Upper lobe of right lung (tissue), 1 donor: ENCODE measurements at regions not wholly inside any gene's neighbourhood (a gene's known extent, or its start where the extent isn't known, plus 50 kb on each side); places are given as distances from the start of the nearest gene placed in this dataset.

Experiments used
- ATAC-seq: fragments of 200-7000 bp; cut with Tn5 transposase; one replicate; pipeline ENCODE4 v1.9.1; 2020; ENCODE audit warnings: mild to moderate bottlenecking, moderate library complexity
- DNase-seq: peaks from one replicate; pipeline ENCODE4 v3.0.0-alpha.2; 2020
- H3K27ac ChIP-seq: fragments of 200-600 bp; one replicate; pipeline ENCODE4 v1.8.0; 2022
- H3K27me3 ChIP-seq: fragments of 200-600 bp; one replicate; pipeline ENCODE4 v1.8.0; 2022; ENCODE audit warnings: mild to moderate bottlenecking
- H3K36me3 ChIP-seq: fragments of 200-600 bp; one replicate; pipeline ENCODE4 v1.8.0; 2022
- H3K4me1 ChIP-seq: fragments of 200-600 bp; one replicate; pipeline ENCODE4 v1.8.0; 2022
- H3K4me3 ChIP-seq: fragments of 200-600 bp; one replicate; pipeline ENCODE4 v1.8.0; 2022; ENCODE audit warnings: mild to moderate bottlenecking
- H3K9me3 ChIP-seq: fragments of 200-600 bp; one replicate; pipeline ENCODE4 v1.8.0; 2022
- CTCF ChIP-seq: fragments of 200-600 bp; IDR thresholded peaks from one replicate; pipeline ENCODE4 v1.8.0; 2022; ENCODE audit warnings: antibody characterized with exemption
- intact Hi-C: fragments of 100-400 bp; cut with DNase I; formaldehyde crosslinking; loops from one replicate; pipeline ENCODE4 v1.11.0; 2022
- donor health status: DM: no; HTN: yes; CAD: no; lungs with severe emphysema.

- no peaks in the 10 kb centered on the region for H3K4me1 ChIP-seq
- H3K4me3 ChIP-seq: no peak overlapping the region
- no peak for DNase-seq
- H3K27ac ChIP-seq: no peak overlapping the region
- no peaks in the 10 kb centered on the region for H3K9me3 ChIP-seq
- H3K27me3 ChIP-seq: no peaks in the 10 kb centered on the region
- no peaks in the 10 kb centered on the region for H3K36me3 ChIP-seq
- TF ChIP-seq CTCF: no peak
- intact Hi-C loops: no loop called here
- ATAC-seq: no peak
Observed at GRCh38 chr6:128631031-128631430, 110.6 kb upstream of the PTPRK start.

- no peak overlapping the region for H3K27ac ChIP-seq
- DNase-seq: no peak
- intact Hi-C loops: no loop called here
- no peak for ATAC-seq
- H3K4me3 ChIP-seq: no peak overlapping the region
- H3K36me3 ChIP-seq: no peaks in the 10 kb centered on the region
- no peaks in the 10 kb centered on the region for H3K4me1 ChIP-seq
- no peaks in the 10 kb centered on the region for H3K9me3 ChIP-seq
- no peak for TF ChIP-seq CTCF
- no peaks in the 10 kb centered on the region for H3K27me3 ChIP-seq
Observed at GRCh38 chr6:128630213-128630612, 109.8 kb upstream of the PTPRK start.

GRCh38 chr6:128617285-128617684 is 96.9 kb upstream of the PTPRK start:
- no peak for TF ChIP-seq CTCF
- Histone ChIP-seq H3K4me1 (no peaks in the 10 kb centered on the region), H3K27me3 (no peaks in the 10 kb centered on the region), H3K9me3 (no peaks in the 10 kb centered on the region), H3K27ac (no peak overlapping the region), H3K36me3 (no peaks in the 10 kb centered on the region), H3K4me3 (no peak overlapping the region)
- DNase-seq (no peak), ATAC-seq (no peak)
- intact Hi-C loops: no loop called here

GRCh38 chr6:128616342-128616741 is 95.9 kb upstream of the PTPRK start:
- DNase-seq: no peak

GRCh38 chr6:128606611-128607010 is 86.2 kb upstream of the PTPRK start:
- H3K4me3 ChIP-seq: no peak overlapping the region
- H3K9me3 ChIP-seq: no peaks in the 10 kb centered on the region
- H3K27me3 ChIP-seq: no peaks in the 10 kb centered on the region
- ATAC-seq: no peak
- no peaks in the 10 kb centered on the region for H3K4me1 ChIP-seq
- no peaks in the 10 kb centered on the region for H3K36me3 ChIP-seq
- no peak overlapping the region for H3K27ac ChIP-seq
- TF ChIP-seq CTCF: no peak
- no peak for DNase-seq
- intact Hi-C loops: no loop called here

More at GRCh38 chr6:128616342-128616741, 95.9 kb upstream of the PTPRK start:
- intact Hi-C loops: no loop called here
- Histone ChIP-seq H3K36me3 (no peaks in the 10 kb centered on the region), H3K27ac (no peak overlapping the region), H3K4me1 (no peaks in the 10 kb centered on the region), H3K9me3 (no peaks in the 10 kb centered on the region), H3K27me3 (no peaks in the 10 kb centered on the region), H3K4me3 (no peak overlapping the region)
- no peak for ATAC-seq
- no peak for TF ChIP-seq CTCF

GRCh38 chr6:128605961-128606360 is 85.6 kb upstream of the PTPRK start:
- ATAC-seq: no peak
- intact Hi-C loops: no loop called here
- DNase-seq: no peak
- TF ChIP-seq CTCF: no peak
- Histone ChIP-seq H3K4me1 (no peaks in the 10 kb centered on the region), H3K27ac (no peak overlapping the region), H3K27me3 (no peaks in the 10 kb centered on the region), H3K36me3 (no peaks in the 10 kb centered on the region), H3K9me3 (no peaks in the 10 kb centered on the region), H3K4me3 (no peak overlapping the region)
